ENCODE measurements at regions not wholly inside any gene's neighbourhood (a gene's known extent, or its start where the extent isn't known, plus 50 kb on each side); places are given as distances from the start of the nearest gene placed in this dataset.

DNA sequence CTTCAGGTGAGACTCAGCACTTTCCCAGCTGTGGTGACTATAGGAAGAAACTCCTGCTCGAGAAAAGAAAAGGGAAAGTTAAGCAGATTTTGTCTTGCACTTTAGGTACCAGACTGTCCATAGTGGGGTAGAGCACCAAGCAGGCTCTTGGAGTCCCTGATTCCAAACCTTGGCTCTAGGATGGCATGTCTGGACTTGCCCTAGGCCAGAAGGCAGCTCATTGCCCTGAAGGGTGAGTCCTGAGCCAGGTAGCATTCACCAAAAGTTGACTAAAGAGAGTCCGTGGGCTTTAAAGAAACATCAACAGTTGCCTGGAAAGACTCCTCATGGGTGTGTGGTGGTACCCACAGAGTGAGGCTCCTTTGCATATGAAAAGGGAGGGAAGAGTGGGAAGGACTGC lies 145.2 kb upstream of the SNX7 start:
- TF ChIP-seq, protein P1, sequence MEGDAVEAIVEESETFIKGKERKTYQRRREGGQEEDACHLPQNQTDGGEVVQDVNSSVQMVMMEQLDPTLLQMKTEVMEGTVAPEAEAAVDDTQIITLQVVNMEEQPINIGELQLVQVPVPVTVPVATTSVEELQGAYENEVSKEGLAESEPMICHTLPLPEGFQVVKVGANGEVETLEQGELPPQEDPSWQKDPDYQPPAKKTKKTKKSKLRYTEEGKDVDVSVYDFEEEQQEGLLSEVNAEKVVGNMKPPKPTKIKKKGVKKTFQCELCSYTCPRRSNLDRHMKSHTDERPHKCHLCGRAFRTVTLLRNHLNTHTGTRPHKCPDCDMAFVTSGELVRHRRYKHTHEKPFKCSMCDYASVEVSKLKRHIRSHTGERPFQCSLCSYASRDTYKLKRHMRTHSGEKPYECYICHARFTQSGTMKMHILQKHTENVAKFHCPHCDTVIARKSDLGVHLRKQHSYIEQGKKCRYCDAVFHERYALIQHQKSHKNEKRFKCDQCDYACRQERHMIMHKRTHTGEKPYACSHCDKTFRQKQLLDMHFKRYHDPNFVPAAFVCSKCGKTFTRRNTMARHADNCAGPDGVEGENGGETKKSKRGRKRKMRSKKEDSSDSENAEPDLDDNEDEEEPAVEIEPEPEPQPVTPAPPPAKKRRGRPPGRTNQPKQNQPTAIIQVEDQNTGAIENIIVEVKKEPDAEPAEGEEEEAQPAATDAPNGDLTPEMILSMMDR (IDR thresholded peaks at IDR 0.05) = no peak
- TF ChIP-seq POLR2A (IDR thresholded peaks at IDR 0.05) = no peak
